Spleen (tissue), 11 donors: ENCODE measurements at regions not wholly inside any gene's neighbourhood (a gene's known extent, or its start where the extent isn't known, plus 50 kb on each side); places are given as distances from the start of the nearest gene placed in this dataset.

Experiments used
- DNase-seq: peaks from one replicate; pipeline ENCODE4 v3.0.0-alpha.2; 2020
- H3K27ac ChIP-seq, 8 donors: fragments of 200-600 bp; sonication (generic) in 7 of 8; 1 replicate in 4 of 8; 2 replicates in 4 of 8; pipeline versions ENCODE4 v1.5.0 to v1.8.0; 2016 to 2021; ENCODE audit warnings: inconsistent platforms in 4 of 8, mild to moderate bottlenecking in 4 of 8, moderate library complexity in 1 of 8
- H3K27me3 ChIP-seq, 7 donors: fragments of 200-600 bp; sonication (generic) in 6 of 7; replicated peaks in 1 of 7; 1 replicate in 4 of 7; 2 replicates in 3 of 7; pipeline versions ENCODE4 v1.5.0 to v1.8.0; 2016 to 2021; ENCODE audit warnings: inconsistent platforms in 3 of 7, mild to moderate bottlenecking in 1 of 7
- H3K36me3 ChIP-seq, 6 donors: fragments of 200-600 bp; sonication (generic) in 5 of 6; 1 replicate in 4 of 6; 2 replicates in 2 of 6; pipeline versions ENCODE4 v1.5.0 to v1.8.0; 2016 to 2021; ENCODE audit warnings: inconsistent platforms in 2 of 6
- H3K4me1 ChIP-seq, 6 donors: fragments of 200-600 bp; sonication (generic) in 5 of 6; 1 replicate in 3 of 6; 2 replicates in 3 of 6; pipeline versions ENCODE4 v1.5.0 to v1.8.0; 2016 to 2021; ENCODE audit warnings: inconsistent platforms in 3 of 6
- H3K4me3 ChIP-seq, 8 donors: fragments of 200-600 bp; sonication (generic) in 7 of 8; 1 replicate in 4 of 8; 2 replicates in 4 of 8; pipeline versions ENCODE4 v1.5.0 to v1.8.0; 2016 to 2021; ENCODE audit warnings: inconsistent platforms in 4 of 8, mild to moderate bottlenecking in 4 of 8, moderate library complexity in 2 of 8
- H3K9me3 ChIP-seq, 8 donors: fragments of 200-600 bp; sonication (generic) in 7 of 8; 1 replicate in 4 of 8; 2 replicates in 4 of 8; pipeline versions ENCODE4 v1.5.0 to v1.8.0; 2016 to 2021; ENCODE audit warnings: inconsistent platforms in 4 of 8
- POLR2A ChIP-seq, 3 donors: fragments of 450-650 bp; IDR thresholded peaks; one replicate each; pipeline ENCODE4 v1.5.1; 2017; ENCODE audit warnings: antibody characterized with exemption in 3 of 3, mild to moderate bottlenecking in 1 of 3
- POLR2AphosphoS5 ChIP-seq, 3 donors: sonication (generic); formaldehyde crosslinking; IDR thresholded peaks; one replicate each; pipeline ENCODE4 v1.5.1; 2017; ENCODE audit warnings: antibody characterized with exemption in 3 of 3
- WGBS, 5 donors: extraction: QIAGEN DNeasy Blood & Tissue Kit in 3 of 5; methylation state at CpG; one replicate each; pipeline versions ENCODE4 v1.1.5 to v1.1.7; 2013 to 2018; 5-methylcytosine and 5-hydroxymethylcytosine counted together
- intact Hi-C: fragments of 100-400 bp; cut with DNase I; formaldehyde crosslinking; loops from one replicate; pipeline ENCODE4 v1.15.0; 2023; ENCODE audit warnings: low total_unique reads
- TF ChIP-seq, protein P1 (sequence below), 11 experiments: fragments of 200-600 bp in 7 of 11; fragments of 450-650 bp in 4 of 11; sonication (generic) in 4 of 11; IDR thresholded peaks in 8 of 11; conservative IDR thresholded peaks in 3 of 11; 1 replicate in 7 of 11; 2 replicates in 4 of 11; pipeline versions ENCODE4 v1.4.0 to v1.8.0; 2016 to 2021; ENCODE audit warnings: antibody characterized with exemption in 11 of 11, inconsistent platforms in 4 of 11, mild to moderate bottlenecking in 1 of 11
- donor health status: healthy with polysubstance abuse.
- donor health status: DM: no; HTN: no; CAD: no; lungs with moderate emphysema.
- donor health status: DM: no; HTN: no; CAD: no.
- donor health status: Bipolar disorder and iron deficiency.
- donor health status: healthy.
- donor health status: DM: no; HTN: no; CAD: no.
- donor health status: DM: yes; HTN: yes; CAD: no.

DNA sequence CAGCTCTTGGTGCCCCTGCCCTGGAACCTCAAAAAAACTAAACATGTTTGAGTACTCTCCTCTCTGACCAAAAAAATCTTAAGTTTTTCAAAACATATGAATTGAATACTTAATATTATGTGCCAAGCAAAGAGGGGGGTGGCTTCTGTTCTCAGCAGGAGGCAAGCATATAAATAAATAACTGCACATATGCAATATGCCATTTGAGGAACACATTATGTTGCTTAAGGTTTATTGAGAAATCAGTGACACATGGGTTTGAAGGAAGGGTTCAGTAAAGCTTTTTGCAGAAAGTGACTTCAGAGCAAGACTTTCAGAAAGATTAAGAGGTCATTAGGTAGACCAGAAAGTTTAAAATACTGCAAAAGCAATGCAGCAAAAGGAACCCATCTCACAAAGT is 429.2 kb downstream of the TDRD15 start:
- Histone ChIP-seq H3K9me3 (peaks cover 0 to 11% (median 1%) of the 10 kb centered on the region in 8 donors), H3K27me3 (no peaks in the 10 kb centered on the region), H3K27ac (no peak overlapping the region), H3K36me3 (no peaks in the 10 kb centered on the region), H3K4me1 (no peaks in the 10 kb centered on the region), H3K4me3 (no peak overlapping the region)
- intact Hi-C loops: no loop called here
- DNase-seq: no peak
- TF ChIP-seq, protein P1, sequence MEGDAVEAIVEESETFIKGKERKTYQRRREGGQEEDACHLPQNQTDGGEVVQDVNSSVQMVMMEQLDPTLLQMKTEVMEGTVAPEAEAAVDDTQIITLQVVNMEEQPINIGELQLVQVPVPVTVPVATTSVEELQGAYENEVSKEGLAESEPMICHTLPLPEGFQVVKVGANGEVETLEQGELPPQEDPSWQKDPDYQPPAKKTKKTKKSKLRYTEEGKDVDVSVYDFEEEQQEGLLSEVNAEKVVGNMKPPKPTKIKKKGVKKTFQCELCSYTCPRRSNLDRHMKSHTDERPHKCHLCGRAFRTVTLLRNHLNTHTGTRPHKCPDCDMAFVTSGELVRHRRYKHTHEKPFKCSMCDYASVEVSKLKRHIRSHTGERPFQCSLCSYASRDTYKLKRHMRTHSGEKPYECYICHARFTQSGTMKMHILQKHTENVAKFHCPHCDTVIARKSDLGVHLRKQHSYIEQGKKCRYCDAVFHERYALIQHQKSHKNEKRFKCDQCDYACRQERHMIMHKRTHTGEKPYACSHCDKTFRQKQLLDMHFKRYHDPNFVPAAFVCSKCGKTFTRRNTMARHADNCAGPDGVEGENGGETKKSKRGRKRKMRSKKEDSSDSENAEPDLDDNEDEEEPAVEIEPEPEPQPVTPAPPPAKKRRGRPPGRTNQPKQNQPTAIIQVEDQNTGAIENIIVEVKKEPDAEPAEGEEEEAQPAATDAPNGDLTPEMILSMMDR (IDR thresholded peaks at IDR 0.05 in 8 of 11, conservative IDR thresholded peaks at IDR 0.05 in 3 of 11): no peak
- TF ChIP-seq POLR2A (IDR thresholded peaks at IDR 0.05): no peak
- no peak for TF ChIP-seq POLR2AphosphoS5 (IDR thresholded peaks at IDR 0.05)

DNA sequence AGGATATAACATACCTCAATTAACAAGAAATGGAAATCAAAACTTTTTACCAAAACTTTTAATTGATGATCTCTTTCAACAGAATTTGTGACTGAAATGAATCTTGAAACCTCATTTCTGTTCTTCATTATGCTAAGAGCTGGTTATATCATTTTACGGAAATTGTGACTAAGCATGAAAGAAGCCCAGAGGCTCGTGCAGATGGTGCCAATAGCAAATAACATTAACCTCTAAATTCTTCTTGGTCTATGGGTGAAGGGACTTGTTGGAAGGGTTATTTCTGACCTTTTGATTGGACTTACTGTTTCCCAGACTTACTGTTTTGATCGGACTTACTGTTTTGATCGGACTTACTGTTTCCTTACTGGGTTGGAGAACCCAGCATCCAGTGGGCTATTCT is 435.6 kb downstream of the TDRD15 start:
- WGBS, 5 donors: 78 to 87% (median 83%) methylated on average over 4 of the region's 4 CpGs
- H3K4me3 ChIP-seq: no peak overlapping the region
- intact Hi-C loops: loop anchor here (2.0 kb wide), 1 partner anchor 65 kb away; no protein-coding TSS in a partner anchor
- no peaks in the 10 kb centered on the region for H3K36me3 ChIP-seq
- TF ChIP-seq, protein P1 (IDR thresholded peaks at IDR 0.05 in 8 of 11, conservative IDR thresholded peaks at IDR 0.05 in 3 of 11): no peak
- TF ChIP-seq POLR2AphosphoS5 (IDR thresholded peaks at IDR 0.05) (no peak), POLR2A (IDR thresholded peaks at IDR 0.05) (no peak)
- no peak for DNase-seq
- H3K9me3 ChIP-seq: peaks cover 0 to 4% (median 1%) of the 10 kb centered on the region in 8 donors
- no peak overlapping the region for H3K27ac ChIP-seq
- no peaks in the 10 kb centered on the region for H3K27me3 ChIP-seq
- H3K4me1 ChIP-seq: no peaks in the 10 kb centered on the region

DNA sequence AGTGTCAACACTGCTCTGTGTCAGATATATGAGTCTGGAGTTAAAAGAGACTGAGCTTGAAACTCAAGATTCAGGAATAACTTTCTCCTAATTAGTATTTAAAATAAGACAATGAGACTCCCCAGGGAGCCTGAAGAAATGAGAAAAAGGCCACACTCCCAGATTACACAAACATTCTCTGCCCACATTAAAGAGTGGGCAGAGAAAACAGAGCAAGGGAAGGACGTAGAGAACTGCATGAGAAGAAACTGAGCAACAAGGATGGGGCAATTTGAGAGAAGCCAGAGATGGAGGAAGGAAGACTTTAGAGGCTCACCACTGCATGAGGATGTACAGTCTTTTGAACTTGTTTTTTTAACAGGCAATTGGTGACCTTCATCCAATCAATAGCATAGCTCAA is 438.2 kb downstream of the TDRD15 start:
- intact Hi-C loops: no loop called here
- WGBS, 5 donors: 0 to 43% (median 6%) methylated on average over 1 of the region's 1 CpG; no CpG with 5 or more reads in 1 of the 5 donors

DNA sequence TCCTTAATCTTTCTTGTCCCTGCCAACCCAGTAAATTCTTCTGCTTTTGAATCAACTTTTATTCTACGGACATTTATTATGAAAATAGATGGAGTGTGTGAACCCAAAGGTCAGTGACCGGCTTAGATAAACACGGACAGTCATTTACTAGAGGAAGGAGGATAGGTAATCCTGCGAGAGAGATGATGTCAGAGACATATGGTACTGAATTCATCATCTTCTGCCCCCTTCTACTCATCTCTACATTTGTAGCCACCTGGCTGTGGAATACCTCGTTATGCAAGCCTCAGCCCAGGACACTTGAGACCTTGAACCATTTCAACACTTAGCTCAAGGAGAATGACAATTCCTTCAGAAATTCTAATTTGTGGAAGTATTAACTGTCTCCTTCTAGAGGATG is 443.6 kb downstream of the TDRD15 start:
- Histone ChIP-seq H3K27ac (no peak overlapping the region), H3K4me1 (no peaks in the 10 kb centered on the region), H3K9me3 (peaks cover 0 to 3% (median 0%) of the 10 kb centered on the region in 8 donors), H3K27me3 (no peaks in the 10 kb centered on the region), H3K4me3 (no peak overlapping the region), H3K36me3 (no peaks in the 10 kb centered on the region)
- intact Hi-C loops: no loop called here
- 66 to 75% (median 71%) methylated on average over 5 of the region's 5 CpGs for WGBS, 5 donors
- TF ChIP-seq POLR2AphosphoS5 (IDR thresholded peaks at IDR 0.05) (no peak), POLR2A (IDR thresholded peaks at IDR 0.05) (no peak)
- TF ChIP-seq, protein P1 (IDR thresholded peaks at IDR 0.05 in 8 of 11, conservative IDR thresholded peaks at IDR 0.05 in 3 of 11): no peak
- no peak for DNase-seq

More for the DNA sequence above, 438.2 kb downstream of the TDRD15 start:
- no peak for DNase-seq
- no peak overlapping the region for H3K4me3 ChIP-seq
- H3K27me3 ChIP-seq: no peaks in the 10 kb centered on the region
- H3K27ac ChIP-seq: no peak overlapping the region
- no peaks in the 10 kb centered on the region for H3K9me3 ChIP-seq
- H3K36me3 ChIP-seq: no peaks in the 10 kb centered on the region
- no peaks in the 10 kb centered on the region for H3K4me1 ChIP-seq
- TF ChIP-seq POLR2AphosphoS5 (IDR thresholded peaks at IDR 0.05) (no peak), POLR2A (IDR thresholded peaks at IDR 0.05) (no peak)
- TF ChIP-seq, protein P1 (IDR thresholded peaks at IDR 0.05 in 8 of 11, conservative IDR thresholded peaks at IDR 0.05 in 3 of 11): no peak
